ENCODE measurements at regions not wholly inside any gene's neighbourhood (a gene's known extent, or its start where the extent isn't known, plus 50 kb on each side); places are given as distances from the start of the nearest gene placed in this dataset.

DNA sequence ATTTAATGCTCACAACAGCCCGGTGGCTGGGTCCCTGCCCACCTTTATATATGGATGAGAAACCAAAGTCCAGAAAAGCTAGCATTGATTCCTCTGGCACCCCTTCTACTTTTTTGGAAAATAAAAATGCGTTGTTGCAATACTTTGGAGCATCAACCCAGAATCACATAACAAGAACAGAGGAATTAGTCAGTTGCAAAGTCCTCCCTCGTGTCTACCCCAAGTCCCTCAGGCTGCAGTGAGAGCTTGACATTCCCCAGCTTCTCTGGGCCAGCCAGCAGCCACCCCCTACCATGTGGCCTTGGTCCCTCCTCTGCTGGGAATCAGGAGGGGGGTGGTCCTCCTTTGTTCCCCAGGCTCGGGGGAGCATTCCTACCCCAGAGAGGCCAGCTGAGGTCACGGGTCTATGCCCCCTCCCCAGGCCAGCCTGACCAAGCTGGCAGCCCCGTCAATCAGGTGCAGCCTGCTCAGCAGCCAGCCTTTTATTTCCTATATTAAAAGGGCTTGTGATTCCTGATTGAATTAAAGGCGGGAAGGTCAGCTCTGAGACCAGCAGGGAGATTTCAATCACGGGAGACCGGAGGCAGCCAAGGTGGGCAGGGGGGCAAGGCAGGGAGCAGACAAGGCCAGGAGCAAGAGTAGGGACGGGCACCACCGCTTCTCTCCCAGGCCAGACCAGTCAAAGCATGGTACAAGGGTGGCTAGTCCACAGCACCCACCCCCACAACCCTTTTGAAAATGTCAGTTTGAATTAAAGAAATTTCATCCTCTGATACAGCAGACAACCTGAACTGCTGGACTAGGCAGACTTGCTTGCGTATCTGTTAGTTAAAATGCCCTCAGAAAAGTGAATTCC lies 158.9 kb downstream of the MRPL14 start:
- no peak for DNase-seq (ENCODE audit: low read depth)

DNA sequence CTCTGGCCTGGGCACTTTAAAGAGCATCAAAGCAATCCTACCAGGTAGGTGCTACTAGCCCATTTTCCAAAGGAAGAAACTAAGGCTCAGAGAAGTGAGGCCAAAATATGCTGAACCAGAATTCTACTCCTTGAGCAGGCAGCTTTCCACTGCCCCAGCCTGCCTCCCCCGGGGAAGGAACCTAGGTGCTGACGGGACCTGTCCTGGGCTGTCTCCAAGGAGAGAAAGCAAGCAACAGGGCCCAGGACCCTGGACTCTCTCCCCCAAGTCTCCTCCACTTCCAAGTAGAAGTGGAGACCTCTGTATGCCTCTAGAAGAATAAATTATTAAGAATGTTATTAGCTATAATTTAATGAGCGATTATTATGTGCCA lies 159.5 kb downstream of the MRPL14 start:
- no peak for DNase-seq (ENCODE audit: low read depth)

DNA sequence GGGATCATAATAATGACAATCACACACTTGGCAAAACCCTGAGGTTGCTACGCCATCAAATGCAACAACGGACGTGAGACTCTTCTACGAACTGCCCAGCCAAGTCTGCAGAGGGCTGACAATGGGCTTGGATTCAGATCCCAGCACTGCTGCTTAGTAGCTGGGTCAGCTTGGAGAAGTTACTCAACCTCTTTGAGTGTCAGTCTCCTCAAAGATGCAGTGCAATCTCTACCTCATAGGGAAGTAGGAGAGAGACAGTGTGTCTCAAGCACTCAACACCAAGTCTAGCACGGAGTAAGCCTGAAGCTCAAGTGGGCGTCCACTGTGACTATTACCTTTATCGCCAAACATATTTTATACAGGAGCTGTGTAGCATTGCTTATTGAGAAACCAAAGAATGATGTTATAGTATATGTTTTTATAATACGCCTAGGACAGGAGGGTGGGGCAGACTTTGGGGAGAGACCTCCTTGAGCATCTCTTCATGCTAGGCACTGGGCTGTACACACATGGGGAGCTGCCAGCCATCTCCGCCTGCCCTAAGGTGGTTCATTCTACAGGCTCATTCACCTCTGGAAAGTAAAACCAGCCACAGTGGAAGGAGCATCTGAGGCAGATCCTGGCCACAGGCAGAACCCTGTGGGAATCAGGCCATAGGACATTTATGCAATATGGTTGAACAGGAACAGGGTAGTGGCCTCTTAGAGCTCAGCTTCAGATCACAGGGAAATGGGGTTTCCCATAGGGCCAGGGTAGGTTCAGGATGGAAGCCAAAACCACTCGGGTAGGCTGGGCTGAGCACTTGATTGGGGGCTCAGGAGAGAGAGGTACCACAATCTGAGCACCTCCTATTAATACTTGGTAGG lies 160.2 kb downstream of the MRPL14 start:
- no peak for DNase-seq (ENCODE audit: low read depth)

DNA sequence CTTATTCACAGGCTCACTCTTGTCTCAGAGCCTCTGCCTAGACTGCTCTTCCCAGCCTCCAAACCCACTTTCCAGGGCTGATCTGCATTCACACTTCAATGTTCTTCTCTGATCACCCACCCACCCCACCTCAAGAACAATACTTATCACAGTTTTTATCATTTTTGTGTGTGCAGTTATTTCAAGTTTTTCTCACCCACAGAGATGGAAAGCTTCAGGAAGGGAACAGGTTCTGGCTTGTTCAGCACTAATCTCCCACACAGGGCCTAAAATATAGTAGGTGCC lies 160.9 kb downstream of the MRPL14 start:
- DNase-seq (ENCODE audit: low read depth), result no peak

GRCh38 chr6:43965628-43966373 lies 161.5 kb downstream of the MRPL14 start:
- DNase-seq (ENCODE audit: low read depth), result no peak

- DNase-seq (ENCODE audit: low read depth), result no peak
Measured at GRCh38 chr6:43964659-43965570, 162.3 kb downstream of the MRPL14 start.

GRCh38 chr6:43963877-43964658 lies 163.2 kb downstream of the MRPL14 start:
- no peak for DNase-seq (ENCODE audit: low read depth)

GRCh38 chr6:43963203-43963602 lies 164.0 kb downstream of the MRPL14 start:
- DNase-seq (ENCODE audit: low read depth), result peak; percentile 27

GRCh38 chr6:43962458-43962857 lies 164.8 kb downstream of the MRPL14 start:
- no peak for DNase-seq (ENCODE audit: low read depth)

DNA sequence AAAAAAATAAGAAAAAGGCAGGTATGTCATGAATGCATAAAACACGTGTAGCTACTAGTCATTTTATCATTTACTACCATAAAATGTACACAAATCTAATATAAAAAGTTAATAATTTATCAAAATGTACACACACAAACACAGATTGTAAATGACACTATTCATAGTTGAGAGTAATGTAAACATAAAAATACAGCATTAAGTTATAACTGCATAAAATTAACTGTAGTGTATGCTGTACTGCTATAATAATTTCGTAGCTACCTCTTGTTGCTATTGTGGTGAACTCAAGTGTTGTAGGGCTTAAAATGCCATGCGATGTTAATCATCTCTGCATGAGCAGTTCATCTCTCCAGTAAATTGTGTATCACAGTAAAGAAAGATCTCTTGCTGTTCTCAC lies 170.0 kb downstream of the MRPL14 start:
- DNase-seq (ENCODE audit: low read depth), result no peak

GRCh38 chr6:43956478-43956877 lies 170.8 kb downstream of the MRPL14 start:
- no peak for DNase-seq (ENCODE audit: low read depth)

- DNase-seq (ENCODE audit: low read depth), result no peak
Measured at GRCh38 chr6:43954311-43955131, 172.7 kb downstream of the MRPL14 start.

GRCh38 chr6:43953794-43954310 lies 173.4 kb downstream of the MRPL14 start:
- no peak for DNase-seq (ENCODE audit: low read depth)

GRCh38 chr6:43953256-43953655 lies 174.0 kb downstream of the MRPL14 start:
- no peak for DNase-seq (ENCODE audit: low read depth)

GRCh38 chr6:43952746-43953145 lies 174.5 kb downstream of the MRPL14 start:
- no peak for DNase-seq (ENCODE audit: low read depth)

DNA sequence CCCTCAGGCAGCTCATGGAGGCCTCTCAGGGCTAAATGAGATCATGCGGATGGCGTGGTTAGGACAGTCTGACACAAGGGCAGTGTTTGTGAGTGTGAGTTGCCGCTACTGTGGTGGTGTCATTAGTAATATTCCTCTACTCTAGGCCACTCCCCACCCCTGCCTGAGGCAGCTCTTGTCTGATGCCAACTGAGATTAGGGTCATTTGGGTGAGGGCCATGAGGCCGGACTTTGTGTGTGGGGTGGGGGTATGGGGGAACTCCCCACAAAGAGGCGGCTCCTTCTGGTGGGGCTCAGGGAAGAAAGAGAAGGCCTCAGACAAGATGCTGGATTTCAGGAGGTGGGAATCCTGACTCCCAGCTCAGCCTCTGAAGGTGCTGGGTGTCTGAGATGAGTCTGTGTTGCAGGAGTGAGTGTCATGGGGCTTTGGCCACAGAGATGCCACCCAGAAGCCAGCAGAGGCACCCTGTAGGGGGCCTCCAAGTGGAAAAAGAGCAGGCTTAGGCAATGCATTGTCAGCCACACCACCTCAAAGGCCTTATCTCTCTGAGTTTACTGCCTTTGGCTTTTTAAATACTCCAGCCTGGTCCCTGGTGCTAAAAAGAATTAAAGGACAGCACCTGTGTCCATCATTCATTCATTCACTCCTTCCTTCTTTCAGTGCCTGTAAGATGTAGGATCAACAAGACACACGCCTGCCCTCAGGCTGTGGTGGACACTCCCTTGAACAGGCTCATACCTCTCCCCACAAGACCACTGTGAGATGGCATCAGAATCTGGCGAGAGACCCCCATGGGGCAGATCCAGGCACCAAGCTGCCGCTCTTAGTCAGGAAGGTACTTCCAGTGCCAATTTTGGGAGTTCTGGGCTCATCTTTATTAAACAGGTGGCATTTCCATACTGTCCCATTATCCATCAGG lies 175.2 kb downstream of the MRPL14 start:
- no peak for DNase-seq (ENCODE audit: low read depth)

GRCh38 chr6:43951063-43951755 lies 176.0 kb downstream of the MRPL14 start:
- DNase-seq (ENCODE audit: low read depth), result peak; percentile 45

GRCh38 chr6:43950731-43951062 lies 176.6 kb downstream of the MRPL14 start:
- no peak for DNase-seq (ENCODE audit: low read depth)
